NCI-H748 (cell line): ENCODE measurements at regions not wholly inside any gene's neighbourhood (a gene's known extent, or its start where the extent isn't known, plus 50 kb on each side); places are given as distances from the start of the nearest gene placed in this dataset.
"Not testable (repeated sequence)": the region's sequence is repeated elsewhere in the genome, so short reads cannot be mapped to it uniquely, and the experiment has no call there.

Experiments used
- DNase-seq: peaks from one replicate; lab custom pipeline; 2025; ENCODE audit not compliant: unreplicated experiment; lab: John Stamatoyannopoulos, UW

DNA sequence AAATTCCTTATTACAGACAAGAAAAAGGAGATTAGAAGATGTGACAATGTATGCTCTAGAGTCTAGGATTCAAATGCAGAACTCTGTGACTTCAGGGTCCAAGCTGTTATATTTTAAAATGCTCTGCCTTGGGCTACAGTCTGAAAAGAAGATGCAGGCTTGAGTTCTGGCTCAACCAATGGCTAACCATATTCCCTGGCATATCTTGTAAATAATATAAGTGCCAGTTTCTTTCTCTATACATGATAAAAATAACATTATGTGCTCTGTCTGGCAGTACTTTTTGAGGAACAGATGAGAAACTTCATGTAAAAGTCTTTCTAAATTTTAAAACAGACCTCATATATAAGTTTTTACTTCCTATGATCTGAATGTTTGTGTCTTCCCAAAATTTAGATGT is 926.5 kb upstream of the CDH6 start:
- DNase-seq: no peak

DNA sequence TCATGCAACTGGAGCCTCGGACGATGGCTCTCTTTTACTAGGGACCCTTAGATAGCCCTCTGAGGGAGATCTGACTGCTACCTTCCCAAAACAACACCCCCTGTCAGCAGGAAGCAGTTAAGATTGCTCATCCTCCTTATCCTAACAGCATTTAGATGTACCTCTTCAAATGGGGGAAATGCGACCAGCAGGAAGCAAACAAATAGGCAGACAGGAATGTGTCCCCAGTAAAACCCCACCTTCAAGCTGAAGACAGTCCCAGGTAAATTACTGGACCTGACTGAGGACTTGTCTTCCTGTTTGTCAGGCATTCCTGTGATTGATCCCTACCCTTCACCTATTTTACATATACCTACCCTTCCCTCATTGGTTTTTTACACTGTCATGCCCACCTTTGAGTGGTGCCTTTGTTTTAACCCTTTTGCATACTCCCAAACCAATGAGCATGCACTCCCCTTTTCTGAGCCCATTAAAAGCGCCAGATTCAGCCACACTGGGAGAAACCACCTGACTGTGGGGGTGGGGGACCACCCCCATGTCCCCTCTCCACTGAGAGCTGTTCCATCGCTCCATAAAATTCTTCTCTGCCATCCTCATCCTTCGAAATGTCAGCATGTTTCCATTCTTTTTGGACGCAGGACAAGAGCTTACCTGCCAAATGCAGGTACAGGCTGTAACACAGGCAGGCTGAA is 954.0 kb upstream of the CDH6 start:
- no peak for DNase-seq

DNA sequence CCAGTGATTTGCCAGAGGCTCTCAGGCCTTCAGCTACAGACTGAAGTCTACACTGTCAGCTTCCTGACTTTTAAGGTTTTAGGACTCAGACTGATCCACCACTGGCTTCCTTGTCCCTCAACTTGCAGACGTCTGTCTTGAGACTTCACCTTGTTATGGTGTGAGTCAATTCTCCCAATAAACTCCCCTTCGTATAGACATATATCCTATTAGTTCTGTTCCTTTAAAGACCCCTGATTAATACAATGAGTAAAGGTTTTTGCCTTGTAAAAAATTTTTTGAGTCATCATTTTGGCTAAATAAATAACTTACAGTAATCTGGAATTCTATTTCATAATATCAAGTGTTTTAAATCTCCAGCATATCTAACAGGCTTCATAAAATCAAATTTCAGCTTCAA is 956.3 kb upstream of the CDH6 start:
- no peak for DNase-seq

DNA sequence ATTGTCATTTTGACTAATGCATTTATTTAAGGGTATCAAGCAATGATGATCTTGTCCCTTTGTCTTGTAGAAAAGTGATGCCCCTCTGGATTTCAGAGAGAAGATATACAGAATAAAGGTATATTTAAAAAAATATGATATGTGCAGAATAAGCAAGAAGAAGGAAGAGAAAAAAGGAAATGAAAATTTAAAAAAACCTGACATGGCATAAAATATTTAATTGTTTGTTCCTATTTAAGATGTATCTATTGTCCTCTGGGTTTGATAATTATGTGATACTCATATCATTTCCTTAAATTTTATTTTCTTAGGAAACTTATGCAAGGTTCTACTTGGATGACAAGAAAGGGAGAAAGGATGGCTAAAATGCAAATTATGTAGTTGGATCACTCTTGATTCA is 983.7 kb upstream of the CDH6 start:
- DNase-seq: no peak

DNA sequence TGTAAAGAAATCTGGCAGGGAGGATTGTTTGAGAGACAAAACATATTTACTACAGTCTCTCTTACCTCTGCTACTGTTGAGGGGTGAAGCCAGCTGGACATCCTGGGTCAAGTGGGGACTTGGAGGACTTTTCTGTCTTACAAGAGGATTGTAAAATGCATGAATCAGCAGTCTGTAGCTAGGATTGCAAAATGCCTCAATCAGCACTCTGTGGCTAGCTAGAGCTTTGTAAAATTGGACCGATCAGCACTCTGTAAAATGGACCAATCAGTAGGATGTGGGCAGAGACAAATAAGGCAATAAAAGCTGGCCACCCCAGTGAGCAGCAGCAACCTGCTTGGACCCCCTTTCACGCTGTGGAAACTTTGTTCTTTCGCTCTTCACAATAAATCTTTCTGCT is 995.8 kb upstream of the CDH6 start:
- peak; percentile 45 for DNase-seq

DNA sequence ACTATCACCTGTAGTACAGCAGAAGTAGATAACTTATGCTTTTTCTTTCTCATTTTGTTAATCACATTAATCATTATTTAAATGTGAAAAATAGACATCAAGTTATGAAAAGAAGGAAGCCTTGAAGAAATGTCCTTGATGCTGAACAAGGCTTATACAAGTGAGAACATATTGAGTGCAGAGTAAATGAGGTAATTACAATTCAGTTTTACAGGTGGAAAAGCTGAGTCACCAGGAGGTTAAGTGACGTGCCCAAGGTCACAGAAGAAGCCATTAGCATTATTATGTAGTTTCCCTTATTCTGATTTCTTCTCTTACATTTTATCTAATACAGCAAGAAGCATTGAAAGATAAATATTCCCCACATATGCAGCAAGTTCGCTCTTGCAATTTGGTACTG is 998.5 kb upstream of the CDH6 start:
- peak; percentile 97 for DNase-seq

DNA sequence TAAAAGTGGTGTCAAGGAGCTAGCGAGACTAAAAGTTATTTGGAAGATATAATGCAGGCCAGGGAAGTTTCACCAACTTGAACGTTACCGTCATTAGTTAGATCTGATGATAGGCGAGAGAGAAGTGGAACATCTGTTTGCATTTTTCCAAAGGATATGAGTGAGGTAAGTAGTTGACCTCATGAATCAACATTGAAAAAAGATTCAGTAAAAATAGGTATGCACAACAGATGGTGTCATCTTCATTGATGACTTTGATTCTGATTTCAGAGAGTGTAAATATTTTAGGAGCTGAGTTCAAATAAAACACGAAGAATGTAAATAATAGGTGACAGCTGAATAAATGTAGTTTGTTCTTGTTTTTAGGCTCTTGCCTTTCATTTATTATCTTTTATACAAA is 998.9 kb upstream of the CDH6 start:
- peak; percentile 99 for DNase-seq

DNA sequence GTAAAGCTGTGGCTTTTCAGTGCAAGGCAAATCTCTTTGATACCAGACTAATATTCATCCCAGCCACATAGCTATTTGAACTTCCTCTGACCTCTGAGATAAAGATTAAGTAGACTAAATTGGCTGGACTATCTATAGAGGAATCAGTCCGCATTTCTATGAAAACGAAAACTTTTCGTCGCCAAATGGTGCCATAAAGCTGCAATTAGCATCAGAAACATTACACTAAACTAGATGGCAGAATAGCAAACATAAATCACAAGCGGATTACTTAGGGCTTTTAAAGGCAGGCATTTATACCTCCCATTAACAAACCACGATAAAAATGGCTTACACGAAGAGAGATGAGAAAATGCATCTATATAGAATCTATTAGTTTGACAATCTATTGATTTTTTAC is 1009.7 kb upstream of the CDH6 start:
- DNase-seq: peak; percentile 34

DNA sequence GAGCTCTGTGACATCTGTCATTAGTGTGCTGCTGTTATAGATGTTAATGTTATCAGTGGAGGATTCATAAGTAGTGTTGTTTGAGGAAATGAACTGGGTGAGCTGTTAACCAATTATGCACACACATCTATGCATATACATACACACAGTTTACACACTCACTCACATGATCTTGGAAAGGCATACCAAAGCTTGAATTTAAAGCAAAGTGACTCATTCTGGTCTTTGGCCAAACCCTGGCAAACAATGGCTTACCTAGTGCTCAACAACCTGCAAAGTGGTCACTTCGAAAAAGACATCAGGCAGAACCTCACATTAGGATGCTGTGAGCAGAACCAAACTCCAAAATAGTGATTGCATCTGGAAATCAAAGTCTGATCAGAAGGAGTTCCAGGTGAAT is 1037.3 kb upstream of the CDH6 start:
- DNase-seq: no peak

DNA sequence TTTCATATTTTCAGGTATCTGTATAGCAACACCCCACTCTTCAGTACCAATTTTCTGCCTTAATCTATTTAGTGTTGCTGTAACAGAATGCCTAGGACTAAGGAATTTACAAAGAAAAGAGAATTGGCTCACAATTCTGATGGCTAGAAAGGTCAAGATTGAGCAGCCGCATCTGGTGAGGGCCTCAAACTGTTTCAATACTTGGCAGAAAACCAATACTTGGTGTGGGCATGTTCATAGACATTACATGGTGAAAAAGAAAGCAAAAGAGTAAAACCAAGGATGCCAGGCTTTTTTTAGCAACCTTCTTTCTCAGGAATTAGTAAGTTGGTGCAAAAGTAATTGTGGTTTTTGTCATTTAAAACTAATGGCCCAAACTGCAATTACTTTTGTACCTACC is 1041.1 kb upstream of the CDH6 start:
- DNase-seq: no peak

DNA sequence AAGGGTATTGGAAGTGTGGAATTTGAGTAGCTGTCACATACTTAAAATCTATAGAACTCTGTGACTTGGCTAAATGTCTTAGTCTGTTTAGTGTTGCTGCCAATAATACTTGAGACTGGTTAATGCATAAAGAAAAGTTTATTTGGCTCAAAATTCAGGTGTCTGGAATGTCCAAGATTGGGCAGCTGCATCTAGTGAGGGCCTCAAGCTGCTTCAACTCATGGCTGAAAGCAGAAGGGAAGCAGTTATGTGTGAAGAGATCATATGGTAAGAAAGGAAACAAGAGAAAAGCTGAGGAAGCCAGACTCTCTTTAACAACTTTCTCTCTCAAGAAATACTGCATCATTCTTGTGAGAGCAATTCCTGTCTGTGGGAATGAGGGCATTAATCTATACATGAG is 1043.3 kb upstream of the CDH6 start:
- no peak for DNase-seq

DNA sequence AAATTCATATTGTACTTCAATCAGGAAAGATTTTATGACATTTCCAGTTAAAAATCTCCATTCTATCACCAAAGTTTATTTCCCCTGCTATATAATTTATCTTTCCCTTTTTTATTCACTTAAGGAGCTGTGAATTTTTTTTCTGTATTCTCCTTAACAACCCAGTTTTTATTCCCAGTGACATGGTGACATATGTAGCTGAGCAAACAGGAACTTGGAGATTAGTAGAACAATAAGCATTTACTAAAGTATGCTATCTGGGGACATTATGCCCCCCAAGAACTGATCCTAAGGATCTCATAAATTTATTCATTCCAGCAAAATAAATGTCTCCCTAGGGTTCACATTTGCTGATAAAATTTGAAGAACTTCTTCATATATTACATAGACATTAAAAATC is 1044.0 kb upstream of the CDH6 start:
- no peak for DNase-seq

DNA sequence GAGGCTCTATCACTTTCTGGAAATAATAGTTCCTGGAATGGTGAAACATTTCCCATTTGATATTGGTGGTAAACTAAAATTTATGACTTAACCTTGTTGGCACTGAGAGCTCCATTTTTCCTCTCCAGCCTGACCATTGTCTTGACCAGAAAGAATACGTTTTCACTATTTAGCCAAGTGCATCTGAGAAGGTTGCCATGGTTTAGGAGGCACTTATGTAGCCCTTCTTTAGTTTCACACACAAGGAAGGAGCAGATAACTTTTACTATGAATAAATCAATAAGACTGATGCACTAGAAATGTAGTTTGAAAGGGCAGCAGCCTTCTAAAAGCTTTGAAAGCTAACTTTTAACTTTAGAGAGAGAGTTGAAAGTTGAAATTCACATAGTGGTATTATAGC is 1045.5 kb upstream of the CDH6 start:
- DNase-seq: no peak

DNA sequence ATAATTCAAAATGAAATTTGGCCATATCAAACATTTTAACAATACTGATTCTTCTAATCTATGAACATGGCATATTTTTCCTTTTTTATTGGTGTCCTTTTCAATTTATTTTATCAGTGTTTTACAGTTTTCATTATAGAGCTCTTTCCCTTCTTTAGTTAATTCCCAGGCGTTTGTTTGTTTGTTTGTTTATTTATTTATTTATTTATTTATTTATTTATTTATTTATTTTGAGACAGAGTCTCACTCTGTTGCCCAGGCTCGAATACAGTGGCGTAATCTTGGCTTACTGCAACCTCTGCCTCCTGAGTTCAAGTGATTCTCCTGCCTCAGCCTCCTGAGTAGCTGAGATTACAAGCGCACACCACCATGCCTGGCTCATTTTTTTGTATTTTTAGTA is 1049.4 kb upstream of the CDH6 start:
- DNase-seq: not testable (repeated sequence)

DNA sequence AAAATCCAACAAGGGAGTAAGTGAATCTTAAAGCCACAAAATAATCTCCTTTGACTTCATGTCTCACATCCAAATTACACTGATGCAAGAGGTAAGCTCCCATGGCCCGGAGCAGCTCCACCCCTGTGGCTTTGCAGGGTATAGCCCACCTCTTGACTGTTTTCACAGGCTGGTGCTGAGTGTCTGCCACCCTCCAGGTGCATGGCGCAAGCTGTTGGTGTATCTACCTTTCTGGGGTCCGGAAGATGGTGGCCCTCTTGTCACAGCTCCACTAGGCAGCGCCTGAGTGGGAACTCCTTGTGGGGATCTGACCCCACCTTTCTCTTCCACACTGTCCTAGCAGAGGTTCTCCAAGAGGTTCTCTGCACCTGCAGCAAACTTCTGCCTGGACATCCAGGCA is 1051.1 kb upstream of the CDH6 start:
- DNase-seq: no peak

DNA sequence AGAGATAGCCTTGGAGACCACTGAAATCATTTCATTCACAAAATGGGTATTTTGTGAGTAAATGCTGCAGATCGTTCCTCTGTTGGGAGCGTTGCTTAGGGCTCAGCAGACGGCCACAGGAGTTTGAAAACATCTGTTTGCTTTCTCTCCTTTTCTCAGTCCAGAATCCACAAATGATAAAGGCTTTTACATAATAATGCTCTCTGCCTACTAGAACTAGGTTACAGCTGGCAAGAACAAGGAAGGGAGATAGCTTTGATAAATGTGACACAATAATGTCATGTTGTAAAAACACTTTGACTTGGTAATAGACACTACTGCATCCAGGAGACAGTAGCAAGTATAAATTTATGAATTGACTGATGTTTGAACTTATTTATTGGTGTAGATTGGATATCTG is 1072.4 kb upstream of the CDH6 start:
- DNase-seq: no peak

DNA sequence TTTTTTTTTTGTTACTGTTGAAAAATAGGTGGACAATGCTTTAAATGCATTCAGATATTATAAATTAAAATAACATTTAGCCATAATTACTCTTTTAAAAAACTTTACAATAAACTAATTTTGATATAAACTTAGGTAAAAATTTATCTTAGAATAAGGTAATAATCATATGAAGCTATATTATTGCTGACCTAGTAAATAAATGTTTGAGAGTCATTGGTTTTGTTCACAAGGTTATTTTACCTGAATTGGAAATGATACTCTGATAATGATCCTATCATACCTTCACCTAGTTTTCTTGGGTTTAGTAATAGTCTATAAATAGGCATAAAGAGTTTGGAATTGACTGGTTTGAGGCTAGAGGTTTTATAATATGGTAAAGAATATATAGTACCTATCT is 1076.4 kb upstream of the CDH6 start:
- no peak for DNase-seq

DNA sequence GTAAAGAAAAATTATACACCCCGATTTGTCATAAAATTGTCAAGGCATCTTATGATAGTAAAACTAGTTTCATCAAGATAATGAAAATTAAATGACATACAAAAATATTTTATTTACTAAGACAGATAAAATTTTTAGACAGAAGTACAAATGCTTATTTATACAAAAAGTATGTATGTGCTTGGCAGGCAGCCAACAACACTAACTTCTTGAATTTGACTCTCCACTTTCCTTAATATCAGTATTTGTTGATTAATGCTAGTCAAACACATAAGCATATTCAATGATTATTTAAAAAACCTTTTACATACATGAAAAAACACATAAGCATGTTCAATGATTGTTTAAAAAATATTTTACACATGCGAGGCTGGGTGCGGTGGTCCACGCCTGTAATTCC is 1079.9 kb upstream of the CDH6 start:
- DNase-seq: no peak

DNA sequence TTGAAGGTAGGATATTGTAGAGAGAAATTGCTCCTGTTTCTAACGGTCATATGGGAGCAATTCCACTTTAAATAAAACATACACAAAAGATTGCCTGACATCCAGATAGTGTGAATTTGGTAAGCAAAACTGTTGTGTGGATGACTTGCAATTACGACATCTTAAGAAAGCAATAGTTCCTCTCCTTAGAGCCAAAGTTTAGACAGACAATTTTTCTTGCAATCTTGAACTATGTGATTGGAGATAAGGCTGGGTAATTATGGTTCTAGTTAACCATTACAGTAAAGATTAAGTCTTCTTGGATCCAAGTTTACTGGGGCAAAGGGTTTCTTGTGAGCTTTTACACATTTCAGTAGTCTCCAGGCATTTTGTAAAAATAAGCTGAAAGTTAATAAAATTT is 1080.6 kb upstream of the CDH6 start:
- DNase-seq: no peak

DNA sequence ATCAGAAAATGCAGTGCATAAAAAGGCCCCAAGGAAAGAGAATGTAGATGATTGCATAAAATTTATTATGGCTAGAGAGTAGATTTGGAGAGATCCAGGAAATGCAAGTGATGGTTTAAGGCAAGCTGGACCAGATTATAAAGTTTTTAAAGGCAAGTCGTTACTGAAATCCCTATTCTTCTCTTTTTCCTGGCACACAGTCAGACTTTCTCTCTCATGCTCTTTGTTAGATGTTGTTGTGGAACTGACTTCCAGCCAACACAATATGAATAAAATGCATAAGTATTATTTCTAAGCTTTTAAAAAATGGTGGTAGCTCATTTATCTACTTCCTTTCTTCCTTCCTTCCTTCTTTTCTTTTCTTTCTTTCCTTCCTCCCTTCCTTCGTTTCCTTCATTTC is 1085.4 kb upstream of the CDH6 start:
- no peak for DNase-seq

DNA sequence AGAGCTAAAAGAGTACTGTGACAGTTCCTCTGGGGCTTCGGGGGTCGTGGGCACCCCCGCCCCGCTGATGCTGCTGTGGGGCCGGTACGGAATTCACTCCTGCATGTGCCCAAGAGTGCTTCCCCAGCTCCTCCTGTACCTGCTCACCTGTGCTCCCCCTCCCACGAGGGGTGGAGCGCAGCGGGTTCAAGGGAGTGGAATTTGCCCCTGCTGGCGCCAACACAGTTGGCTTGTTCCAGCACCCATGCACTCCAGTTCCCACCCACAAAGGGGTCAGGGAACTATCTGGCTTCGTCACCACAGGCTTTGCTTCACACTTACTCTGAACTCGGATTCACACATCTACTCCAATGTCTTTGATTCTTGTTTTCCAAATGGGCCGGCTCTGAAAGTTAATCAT is 1086.9 kb upstream of the CDH6 start:
- no peak for DNase-seq

DNA sequence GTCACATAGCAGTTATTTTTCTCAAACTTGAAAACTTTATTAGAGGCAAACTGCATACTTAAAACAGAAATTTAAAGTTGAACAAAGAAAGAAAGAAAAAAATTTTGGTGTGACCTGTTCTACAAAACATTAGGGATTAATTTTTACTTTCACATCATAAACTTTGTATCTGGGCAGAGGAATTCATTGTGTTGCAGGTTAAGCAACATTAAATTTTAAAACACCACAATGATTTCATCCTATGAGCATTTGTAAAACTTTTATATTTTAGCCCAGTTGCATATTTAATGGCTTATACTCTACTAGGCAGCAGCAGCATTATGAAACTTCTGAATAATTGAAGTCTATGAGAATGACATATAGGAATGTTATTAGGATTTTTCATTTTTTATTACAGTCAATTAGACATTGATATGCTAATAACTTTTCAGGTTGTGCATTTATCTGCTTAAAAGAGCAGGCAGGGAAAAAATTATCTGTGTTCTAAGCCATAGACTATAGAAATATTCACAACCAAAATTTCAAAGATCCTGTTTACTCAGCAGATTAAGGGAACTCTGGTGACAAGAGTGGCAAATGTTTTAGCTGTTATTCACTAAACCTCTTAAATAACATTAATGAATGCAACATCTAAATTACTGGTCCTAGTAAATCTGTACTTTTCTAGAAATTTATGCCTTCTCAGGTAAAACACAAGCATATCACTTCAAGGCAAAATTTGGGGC is 1088.5 kb upstream of the CDH6 start:
- DNase-seq: no peak
